H1 (cell line): ENCODE measurements at regions not wholly inside any gene's neighbourhood (a gene's known extent, or its start where the extent isn't known, plus 50 kb on each side); places are given as distances from the start of the nearest gene placed in this dataset.

ENCODE experiments used
- CTCF ChIA-PET: fragments of 300-600 bp; sonication (Branson Sonifier 250); formaldehyde crosslinking; loops from one replicate; lab custom pipeline; 2021; ENCODE audit not compliant: partially characterized antibody; lab: Charles Lee
- POLR2A ChIA-PET: fragments of 300-600 bp; sonication (Branson Sonifier 250); formaldehyde crosslinking; loops from one replicate; lab custom pipeline; 2021; ENCODE audit warnings: inconsistent platforms; ENCODE audit not compliant: partially characterized antibody; lab: Charles Lee
- DNase-seq, 2 experiments: peaks; one replicate each; pipeline versions ENCODE4 v3.0.0 to v3.0.0-alpha.2; 2010 to 2022; ENCODE audit warnings: low spot score in 2 of 2, low read depth in 1 of 2, mixed read lengths in 1 of 2
- FAIRE-seq: peaks from 2 replicates; lab custom pipeline; 2011; peaks lifted over from hg19 to GRCh38; lab: Jason Lieb, UNC
- H2AFZ ChIP-seq: 2 replicates; pipeline ENCODE4 v1.8.1; 2012; ENCODE audit warnings: low read length, inconsistent platforms
- H2AK5ac ChIP-seq: 2 replicates; pipeline ENCODE4 v1.6.1; 2013; ENCODE audit warnings: low read depth, low read length
- H2BK120ac ChIP-seq: replicated peaks from 2 replicates; pipeline ENCODE3; 2013; ENCODE audit warnings: low read depth, low read length, inconsistent platforms
- H2BK12ac ChIP-seq: 2 replicates; pipeline ENCODE4 v1.6.1; 2013; ENCODE audit warnings: low read depth, low read length
- H2BK15ac ChIP-seq: 2 replicates; pipeline ENCODE4 v1.6.1; 2013; ENCODE audit warnings: low read length
- H2BK20ac ChIP-seq: 2 replicates; pipeline ENCODE4 v1.6.1; 2013; ENCODE audit warnings: low read length
- H2BK5ac ChIP-seq: 2 replicates; pipeline ENCODE4 v1.6.1; 2013; ENCODE audit warnings: low read depth, low read length
- H3K14ac ChIP-seq: 2 replicates; pipeline ENCODE4 v1.6.1; 2013; ENCODE audit warnings: inconsistent platforms; ENCODE audit not compliant: insufficient read length
- H3K18ac ChIP-seq: 2 replicates; pipeline ENCODE4 v1.6.1; 2013; ENCODE audit warnings: low read length; ENCODE audit errors: extremely low read depth
- H3K23ac ChIP-seq: 2 replicates; pipeline ENCODE4 v1.6.1; 2013; ENCODE audit warnings: inconsistent platforms; ENCODE audit not compliant: insufficient read length
- H3K23me2 ChIP-seq: 2 replicates; pipeline ENCODE4 v1.6.1; 2013; ENCODE audit warnings: low read depth, low read length
- H3K27ac ChIP-seq: 2 replicates; pipeline ENCODE4 v1.6.1; 2011; ENCODE audit warnings: low read depth, low read length, inconsistent platforms
- H3K27me3 ChIP-seq, 4 experiments: replicated peaks in 1 of 4; 1 replicate in 1 of 4; 2 replicates in 3 of 4; pipeline versions ENCODE4 v1.6.1 to v1.8.1; 2011 to 2013; ENCODE audit warnings: low read length in 3 of 4, mild to moderate bottlenecking in 3 of 4, inconsistent platforms in 2 of 4, mixed read lengths in 2 of 4, moderate library complexity in 1 of 4; ENCODE audit not compliant: control insufficient read depth in 3 of 4, insufficient read depth in 3 of 4; ENCODE audit errors: extremely low read depth in 1 of 4
- H3K36me3 ChIP-seq, 4 experiments: 2 replicates each; pipeline versions ENCODE4 v1.6.1 to v1.8.1; 2011 to 2013; ENCODE audit warnings: mild to moderate bottlenecking in 4 of 4, low read length in 3 of 4, moderate library complexity in 2 of 4, control low read depth in 1 of 4, inconsistent platforms in 1 of 4; ENCODE audit not compliant: insufficient read depth in 4 of 4, control insufficient read depth in 2 of 4
- H3K4ac ChIP-seq: replicated peaks from 2 replicates; pipeline ENCODE3; 2013; ENCODE audit warnings: low read length, low read depth, mixed read lengths, inconsistent platforms; ENCODE audit not compliant: insufficient read length
- H3K4me1 ChIP-seq, 4 experiments: replicated peaks in 1 of 4; 1 replicate in 1 of 4; 2 replicates in 3 of 4; pipeline versions ENCODE4 v1.6.1 to v1.8.1; 2011 to 2013; ENCODE audit warnings: low read length in 3 of 4, inconsistent platforms in 2 of 4, mixed read lengths in 1 of 4; ENCODE audit not compliant: insufficient read depth in 4 of 4, control insufficient read depth in 3 of 4
- H3K4me2 ChIP-seq, 2 experiments: 2 replicates each; pipeline versions ENCODE4 v1.6.1 to v1.8.1; 2011 to 2013; ENCODE audit warnings: low read depth in 2 of 2, low read length in 2 of 2, control low read depth in 1 of 2, inconsistent platforms in 1 of 2, mild to moderate bottlenecking in 1 of 2; ENCODE audit not compliant: insufficient read depth in 1 of 2
- H3K4me3 ChIP-seq, 4 experiments: fragments of 200-600, 300-600 bp in 1 of 4; sonication (generic), shearing (Covaris generic), sonication (Bioruptor Twin) in 1 of 4; 2 replicates each; pipeline versions ENCODE4 v1.5.1 to v1.8.1; 2011 to 2016; ENCODE audit warnings: low read length in 4 of 4, low read depth in 3 of 4, control low read depth in 2 of 4, inconsistent platforms in 2 of 4, mild to moderate bottlenecking in 2 of 4, mixed read lengths in 1 of 4, moderate library complexity in 1 of 4; ENCODE audit not compliant: insufficient read depth in 2 of 4; ENCODE audit errors: extremely low read depth in 1 of 4
- H3K56ac ChIP-seq: replicated peaks from 2 replicates; pipeline ENCODE3; 2013; ENCODE audit warnings: low read depth, mild to moderate bottlenecking, mixed read lengths, low read length, inconsistent platforms; ENCODE audit not compliant: insufficient read length
- H3K79me1 ChIP-seq: 2 replicates; pipeline ENCODE4 v1.6.1; 2013; ENCODE audit warnings: low read depth, low read length, control low read depth
- H3K79me2 ChIP-seq, 2 experiments: 2 replicates each; pipeline versions ENCODE4 v1.6.1 to v1.8.1; 2012 to 2013; ENCODE audit warnings: low read length in 2 of 2, mild to moderate bottlenecking in 2 of 2, inconsistent platforms in 1 of 2; ENCODE audit not compliant: insufficient read depth in 2 of 2, control insufficient read depth in 1 of 2
- H3K9ac ChIP-seq, 4 experiments: replicated peaks in 1 of 4; 1 replicate in 1 of 4; 2 replicates in 3 of 4; pipeline versions ENCODE4 v1.6.1 to v1.8.1; 2011 to 2013; ENCODE audit warnings: low read depth in 3 of 4, low read length in 3 of 4, control low read depth in 2 of 4, mild to moderate bottlenecking in 2 of 4, moderate library complexity in 2 of 4, inconsistent platforms in 1 of 4; ENCODE audit errors: extremely low read depth in 1 of 4
- H3K9me3 ChIP-seq, 2 experiments: 2 replicates each; pipeline versions ENCODE4 v1.6.1 to v1.8.1; 2012 to 2013; ENCODE audit warnings: mild to moderate bottlenecking in 2 of 2, moderate library complexity in 2 of 2, control low read depth in 1 of 2, inconsistent platforms in 1 of 2, low read depth in 1 of 2, low read length in 1 of 2, mixed read lengths in 1 of 2; ENCODE audit not compliant: insufficient read depth in 2 of 2
- H4K20me1 ChIP-seq, 2 experiments: replicated peaks in 1 of 2; 2 replicates each; pipeline versions ENCODE3 to v1.8.1; 2011 to 2013; ENCODE audit warnings: inconsistent platforms in 2 of 2, low read length in 2 of 2, mild to moderate bottlenecking in 1 of 2; ENCODE audit not compliant: insufficient read depth in 2 of 2, control insufficient read depth in 1 of 2
- H4K5ac ChIP-seq: 2 replicates; pipeline ENCODE4 v1.6.1; 2013; ENCODE audit warnings: low read length, low read depth, mixed read lengths, inconsistent platforms; ENCODE audit not compliant: insufficient read length
- H4K8ac ChIP-seq: 2 replicates; pipeline ENCODE4 v1.8.0; 2013; ENCODE audit warnings: mild to moderate bottlenecking, moderate library complexity, low read length, inconsistent platforms; ENCODE audit not compliant: insufficient read depth; ENCODE audit errors: extremely low read depth
- H4K91ac ChIP-seq: replicated peaks from 2 replicates; pipeline ENCODE3; 2013; ENCODE audit warnings: low read length, mixed read lengths, inconsistent platforms; ENCODE audit not compliant: insufficient read length
- CTBP2 ChIP-seq: IDR thresholded peaks from 2 replicates; pipeline ENCODE4 v1.7.0; 2011; ENCODE audit warnings: borderline replicate concordance, mild to moderate bottlenecking, moderate library complexity, mixed read lengths, low read length; ENCODE audit not compliant: insufficient read depth, insufficient read length
- CTCF ChIP-seq, 3 experiments: IDR thresholded peaks; 1 replicate in 2 of 3; 2 replicates in 1 of 3; pipeline versions ENCODE4 v1.5.1 to v1.6.1; 2011; ENCODE audit warnings: low read length in 3 of 3, mild to moderate bottlenecking in 3 of 3, inconsistent platforms in 2 of 3, low read depth in 1 of 3, moderate library complexity in 1 of 3; ENCODE audit not compliant: insufficient read depth in 1 of 3; ENCODE audit errors: control extremely low read depth in 1 of 3
- E2F6 ChIP-seq: IDR thresholded peaks from 2 replicates; pipeline ENCODE4 v1.6.1; 2012; ENCODE audit warnings: inconsistent platforms
- KDM5A ChIP-seq: fragments of 200-600 bp; IDR thresholded peaks from 2 replicates; pipeline ENCODE4 v1.7.1; 2012; ENCODE audit warnings: mild to moderate bottlenecking, low read length, inconsistent platforms, mixed read lengths
- MAFK ChIP-seq: IDR thresholded peaks from 2 replicates; pipeline ENCODE4 v1.6.1; 2012; ENCODE audit warnings: low read depth, mild to moderate bottlenecking, improper control_type of control experiment, low read length
- PHF8 ChIP-seq: fragments of 200-600 bp; sonication (generic); conservative IDR thresholded peaks from 2 replicates; pipeline ENCODE4 v1.7.1; 2012; ENCODE audit warnings: low read depth, mild to moderate bottlenecking, inconsistent platforms, low read length, moderate library complexity
- RAD21 ChIP-seq, 2 experiments: IDR thresholded peaks in 1 of 2; conservative IDR thresholded peaks in 1 of 2; 2 replicates each; pipeline ENCODE4 v1.6.1; 2011; ENCODE audit warnings: low read depth in 2 of 2, low read length in 2 of 2, improper control_type of control experiment in 1 of 2, inconsistent platforms in 1 of 2, mild to moderate bottlenecking in 1 of 2, moderate library complexity in 1 of 2
- RXRA ChIP-seq: IDR thresholded peaks from 2 replicates; pipeline ENCODE4 v1.6.1; 2011; ENCODE audit warnings: low read depth, mild to moderate bottlenecking, low read length, moderate library complexity; ENCODE audit not compliant: insufficient read depth
- SRF ChIP-seq: IDR thresholded peaks from 2 replicates; pipeline ENCODE4 v1.6.1; 2011; ENCODE audit warnings: mild to moderate bottlenecking, low read depth, low read length, moderate library complexity
- WGBS, 2 experiments: shearing (Covaris generic) in 1 of 2; methylation state at CpG; one replicate each; pipeline versions ENCODE4 v1.1.6 to v1.1.7; 2013 to 2015; ENCODE audit warnings: low lambda C conversion rate in 2 of 2, mixed read lengths in 2 of 2, inconsistent platforms in 1 of 2, low coverage in 1 of 2, missing lambda C conversion rate in 1 of 2; ENCODE audit not compliant: insufficient replicate concordance in 2 of 2, insufficient coverage in 1 of 2, insufficient read length in 1 of 2; ENCODE audit errors: extremely low coverage in 1 of 2, missing lambda C conversion rate in 1 of 2; 5-methylcytosine and 5-hydroxymethylcytosine counted together

- Histone ChIP-seq H3K4me1 (no peaks in the 10 kb centered on the region; a peak in 1 of 7 replicates), H2AK5ac (no peak overlapping the region), H2BK15ac (no peak overlapping the region), H4K20me1 (no peaks in the 10 kb centered on the region), H4K8ac (no peak overlapping the region), H3K23me2 (no peaks in the 10 kb centered on the region), H3K14ac (no peak overlapping the region), H2BK5ac (no peak overlapping the region), H2BK12ac (no peak overlapping the region), H2AFZ (no peak overlapping the region), H3K36me3 (no peaks in the 10 kb centered on the region), H4K91ac (no peak overlapping the region), H3K79me1 (no peaks in the 10 kb centered on the region), H3K4me2 (no peak overlapping the region), H3K27ac (no peak overlapping the region), H3K56ac (no peak overlapping the region), H3K9ac (no peak overlapping the region), H3K27me3 (no peaks in the 10 kb centered on the region), H3K23ac (no peak overlapping the region), H4K5ac (no peak overlapping the region), H3K4ac (no peak overlapping the region), H3K9me3 (no peaks in the 10 kb centered on the region), H2BK20ac (no peak overlapping the region), H3K18ac (no peak overlapping the region), H3K79me2 (no peaks in the 10 kb centered on the region), H2BK120ac (no peak overlapping the region), H3K4me3 (no peak overlapping the region)
- POLR2A ChIA-PET = no interaction called here
- FAIRE-seq = no peak
- WGBS, 2 experiments = 87% methylated on average over 3 of the region's 3 CpGs; no CpG with 5 or more reads in 1 of the 2 experiments
- no peak for DNase-seq
- CTCF ChIA-PET = no interaction called here
- TF ChIP-seq SRF (no peak), RAD21 (IDR thresholded peaks at IDR 0.05 in 1 of 2, conservative IDR thresholded peaks at IDR 0.05 in 1 of 2; ENCODE audit: low read depth in 2 of 2, low read length in 2 of 2) (no peak), CTBP2 (no peak), KDM5A (no peak), PHF8 (no peak), E2F6 (no peak), RXRA (no peak), MAFK (no peak), CTCF (IDR thresholded peaks at IDR 0.05; ENCODE audit: control extremely low read depth in 1 of 3, insufficient read depth in 1 of 3, low read depth in 1 of 3, low read length in 3 of 3) (no peak)
Observed at GRCh38 chr2:76669966-76670465, 852.2 kb downstream of the LRRTM4 start.
